Activated gamma-delta T cell treated with Interleukin-2 at 50 U/mL for 16 hours (primary cell): ENCODE measurements at regions not wholly inside any gene's neighbourhood (a gene's known extent, or its start where the extent isn't known, plus 50 kb on each side); places are given as distances from the start of the nearest gene placed in this dataset.

Source experiments
- DNase-seq: peaks from one replicate; pipeline ENCODE4 v3.0.0-alpha.2; 2020

DNA sequence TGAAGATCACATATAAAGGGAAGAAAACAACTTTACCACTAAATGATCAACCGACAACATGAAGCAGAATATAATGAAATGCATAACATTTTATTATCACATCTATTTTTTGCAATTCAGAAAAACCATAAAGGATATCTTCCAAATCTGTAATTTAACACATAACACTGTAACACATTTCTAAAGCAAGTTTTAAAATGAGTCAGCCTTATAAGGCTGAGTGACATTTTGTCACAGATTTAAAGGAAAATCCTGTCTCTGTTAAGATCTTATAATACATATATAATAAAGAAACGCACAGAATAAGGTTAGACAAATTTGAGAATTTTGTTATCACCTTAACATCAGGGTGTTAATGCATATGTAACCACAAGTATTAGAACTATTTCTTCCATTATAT, 198.4 kb upstream of the RASA1 start:
- no peak for DNase-seq

DNA sequence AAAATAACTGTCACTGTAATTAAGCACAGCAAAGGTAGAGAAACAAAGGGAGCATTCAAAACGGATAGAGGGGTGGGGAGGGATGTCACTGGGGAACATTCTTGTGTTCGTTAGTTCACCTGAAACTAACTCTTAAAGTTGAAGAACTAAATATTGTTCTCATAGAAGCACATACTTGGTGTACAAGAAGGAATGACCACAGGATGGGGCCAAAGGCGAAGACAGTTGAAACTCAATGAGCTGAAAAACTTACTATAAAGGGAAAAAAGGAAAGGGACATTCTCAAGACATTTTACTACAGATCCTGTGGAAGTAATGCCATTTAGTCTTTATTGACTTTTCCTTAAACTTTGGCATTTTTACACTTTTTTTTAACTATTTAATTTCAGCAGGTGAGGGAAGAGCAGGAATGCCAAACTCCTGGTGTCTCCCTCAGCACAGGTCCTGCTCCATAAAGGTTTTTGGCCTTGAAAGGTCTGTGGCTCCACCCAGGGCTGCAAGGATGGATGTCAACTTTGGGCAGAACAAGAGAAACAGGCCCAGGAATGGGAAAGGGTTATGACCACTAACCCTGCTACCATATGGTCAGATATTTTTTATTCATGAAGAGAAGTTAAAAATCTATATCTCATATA, 197.6 kb upstream of the RASA1 start:
- DNase-seq: peak; percentile 11

DNA sequence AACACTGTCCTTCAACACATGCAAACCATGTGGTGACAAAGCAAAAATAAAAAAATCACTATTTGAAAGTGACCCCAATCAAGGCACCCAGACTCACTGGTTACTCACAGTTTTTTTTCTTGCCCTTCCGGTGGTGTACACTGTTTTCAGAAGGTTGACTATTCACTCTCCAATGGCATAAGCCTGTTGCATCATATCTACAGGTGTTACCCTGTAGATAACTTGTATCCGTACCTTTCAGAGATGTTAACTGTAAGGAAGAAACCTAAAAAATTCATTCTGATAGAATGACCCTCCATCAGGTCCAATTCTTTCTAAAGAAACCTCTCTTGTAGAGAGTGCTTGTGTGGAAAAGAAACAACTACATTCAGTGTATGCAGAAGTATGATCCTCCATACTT, 193.6 kb upstream of the RASA1 start:
- DNase-seq: no peak

DNA sequence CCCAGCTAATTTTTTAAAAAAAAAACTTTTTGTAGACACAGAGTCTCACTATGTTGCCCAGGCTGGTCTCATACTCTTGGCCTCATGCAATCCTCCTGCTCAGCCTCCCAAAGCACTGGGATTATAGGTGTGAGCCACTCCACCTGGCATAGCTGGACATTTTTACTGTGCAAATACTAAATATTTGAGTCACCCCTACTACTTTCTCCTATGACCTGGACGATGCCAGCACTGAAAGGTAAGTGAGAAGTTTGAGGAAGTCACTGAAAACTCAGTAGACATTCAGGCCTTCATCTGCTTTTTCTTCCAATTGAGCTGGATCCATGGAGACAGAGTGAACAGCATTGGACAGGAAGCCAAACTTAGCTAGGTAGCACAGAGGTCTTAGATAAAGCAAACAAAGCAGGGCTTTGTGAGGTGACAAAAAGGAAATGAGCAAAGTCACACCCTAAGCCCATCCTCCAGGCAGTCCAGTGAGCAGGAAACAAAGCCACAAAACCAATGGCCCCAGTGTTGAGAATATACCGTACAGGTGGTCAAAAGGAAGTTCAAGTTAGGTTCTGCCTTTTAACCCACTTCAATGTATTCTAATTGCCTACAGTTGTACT, 192.6 kb upstream of the RASA1 start:
- DNase-seq: peak; percentile 36

DNA sequence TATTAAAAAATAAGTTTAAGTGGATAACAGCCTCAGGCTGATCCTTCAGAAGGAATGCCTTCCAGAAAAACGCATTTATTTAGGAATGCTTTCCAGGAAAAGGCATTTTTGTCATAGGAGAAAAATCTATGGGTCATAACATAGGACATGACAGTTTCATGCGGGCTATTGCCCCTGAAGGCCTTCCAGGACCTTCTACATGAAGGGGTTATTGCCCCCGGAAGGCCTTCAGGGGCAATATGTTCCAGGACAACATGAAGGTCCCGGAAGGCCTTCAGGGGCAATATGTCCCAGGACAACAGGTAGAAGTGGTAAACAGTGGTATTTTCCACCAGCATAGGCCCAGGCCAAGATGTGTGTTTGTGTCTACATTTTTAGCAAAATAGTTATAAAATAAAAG, 191.3 kb upstream of the RASA1 start:
- no peak for DNase-seq

DNA sequence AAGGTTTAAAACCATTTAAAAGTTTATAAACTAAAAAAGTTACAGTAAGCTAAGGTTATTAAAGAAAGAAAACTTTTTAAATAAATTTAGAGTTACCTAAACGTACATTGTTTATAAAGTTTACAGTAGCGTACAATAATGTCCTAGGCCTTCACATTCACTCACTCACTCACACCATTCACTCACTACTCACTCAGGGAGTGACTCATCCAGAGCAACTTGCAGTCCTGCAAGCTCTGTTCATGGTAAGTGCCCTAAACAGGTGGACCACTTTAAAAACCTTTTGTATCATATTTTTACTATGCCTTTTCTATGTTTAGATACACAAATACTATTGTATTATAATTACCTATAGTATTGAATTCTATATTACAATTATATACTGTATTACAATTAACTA, 190.8 kb upstream of the RASA1 start:
- no peak for DNase-seq

DNA sequence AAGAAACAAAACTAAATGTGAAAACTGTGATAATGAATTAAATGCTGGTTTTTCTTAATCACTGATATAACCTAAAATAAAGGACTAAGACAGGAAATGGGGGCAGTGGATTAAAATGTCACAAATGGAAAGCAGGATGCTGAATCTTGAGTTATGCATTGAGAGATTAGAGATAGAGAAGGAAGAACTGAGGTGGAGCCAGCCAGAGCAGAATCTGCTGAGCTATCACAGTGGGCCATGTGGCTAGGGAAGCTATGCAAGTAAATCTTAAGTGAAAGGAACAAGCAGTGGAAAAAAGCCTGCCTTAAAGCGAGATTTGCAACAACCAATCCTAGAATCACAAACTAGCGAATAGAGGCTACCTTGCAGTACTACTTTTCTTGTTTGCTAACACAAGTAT, 188.5 kb upstream of the RASA1 start:
- DNase-seq: no peak

DNA sequence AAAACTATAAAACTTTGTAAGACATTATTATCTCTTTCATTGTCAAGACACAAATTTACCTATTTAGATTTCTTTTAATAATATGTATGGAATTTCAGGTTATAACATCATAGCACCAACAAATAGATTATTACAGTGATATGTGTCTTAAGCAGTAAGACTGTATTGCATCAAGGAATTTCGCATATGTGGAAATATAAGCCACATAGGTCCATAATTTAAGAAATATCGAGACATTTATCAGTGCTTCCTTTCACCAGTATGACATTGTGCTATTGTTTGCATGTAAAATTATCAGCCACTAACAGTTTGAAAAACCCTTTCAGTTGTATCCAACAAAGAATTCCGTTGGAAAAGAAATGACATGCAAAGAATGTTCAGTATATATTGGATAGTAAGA, 186.7 kb upstream of the RASA1 start:
- no peak for DNase-seq

DNA sequence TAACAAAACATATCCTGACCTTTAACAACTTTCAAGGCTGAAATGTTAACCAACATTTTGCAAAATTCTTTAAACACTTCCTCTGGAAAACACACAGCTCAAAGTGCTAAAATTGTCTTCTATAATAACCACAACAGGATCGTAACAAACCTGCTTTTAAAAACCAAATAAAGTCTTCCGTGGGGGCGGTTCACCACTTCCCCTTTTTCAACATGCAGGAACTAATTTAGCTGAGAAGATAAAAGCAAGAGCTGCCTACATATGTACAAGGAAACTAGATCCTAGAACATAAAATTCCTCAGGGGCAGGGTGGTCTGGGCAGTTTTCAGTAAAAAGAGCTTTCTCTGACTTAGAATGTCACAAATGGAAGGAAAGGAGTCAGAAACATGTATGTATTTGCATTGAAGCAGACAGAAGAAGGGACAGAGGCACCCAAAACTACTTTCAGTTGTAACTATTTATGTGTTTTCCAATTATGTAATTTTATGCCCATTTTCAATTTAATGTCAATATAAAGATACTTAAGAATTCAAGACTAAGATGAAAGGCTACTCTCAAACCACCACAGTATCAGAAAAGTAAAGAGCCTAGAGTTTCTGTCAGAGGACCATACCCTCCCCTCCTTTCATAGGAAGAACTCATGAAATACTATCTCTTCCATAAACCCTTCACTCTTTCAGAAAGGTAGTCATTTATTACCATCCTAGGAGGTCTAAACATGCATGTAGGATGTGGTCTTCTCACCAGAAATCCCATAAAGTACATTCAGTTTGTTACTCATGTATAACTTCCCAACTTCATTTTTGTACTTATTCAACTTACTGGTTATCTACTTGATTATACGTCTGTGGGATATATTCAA, 185.9 kb upstream of the RASA1 start:
- DNase-seq: peak; percentile 26

DNA sequence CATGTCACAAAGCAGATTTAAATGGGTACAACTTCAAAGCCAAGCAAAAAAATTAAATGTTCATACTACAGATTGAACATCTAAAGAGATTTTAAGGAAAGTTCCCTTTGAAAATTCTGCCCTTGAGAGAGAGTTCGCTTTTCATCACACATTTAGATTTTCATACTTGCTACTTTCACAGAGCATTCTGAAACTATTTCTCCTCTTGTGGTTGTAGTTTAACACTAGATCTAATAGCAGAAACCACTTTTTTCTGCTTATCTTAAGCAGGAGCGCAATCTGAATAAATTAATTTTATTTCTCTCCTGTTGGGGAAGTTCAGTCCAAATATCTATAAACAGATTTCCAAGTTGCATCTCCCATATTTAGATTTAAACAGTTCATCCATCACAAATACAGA, 173.3 kb upstream of the RASA1 start:
- DNase-seq: no peak

DNA sequence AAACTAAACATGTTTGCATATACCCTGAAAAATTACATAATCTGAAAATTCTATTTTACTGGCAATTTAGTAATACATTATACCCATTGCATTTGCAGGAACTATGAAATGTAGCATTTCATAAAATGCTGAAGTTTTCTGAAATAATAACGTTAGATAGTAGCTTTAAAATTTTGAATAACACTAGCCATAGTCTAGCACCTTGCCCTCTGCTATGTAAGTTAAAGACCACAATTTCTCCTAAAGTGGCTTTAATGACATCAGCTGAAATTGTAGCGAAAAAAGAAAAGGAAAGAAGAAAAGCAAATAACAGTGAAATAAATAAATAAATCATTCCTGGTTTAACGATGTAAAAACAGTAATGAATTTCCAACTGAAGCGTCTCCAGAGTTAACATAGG, 172.8 kb upstream of the RASA1 start:
- DNase-seq: no peak

DNA sequence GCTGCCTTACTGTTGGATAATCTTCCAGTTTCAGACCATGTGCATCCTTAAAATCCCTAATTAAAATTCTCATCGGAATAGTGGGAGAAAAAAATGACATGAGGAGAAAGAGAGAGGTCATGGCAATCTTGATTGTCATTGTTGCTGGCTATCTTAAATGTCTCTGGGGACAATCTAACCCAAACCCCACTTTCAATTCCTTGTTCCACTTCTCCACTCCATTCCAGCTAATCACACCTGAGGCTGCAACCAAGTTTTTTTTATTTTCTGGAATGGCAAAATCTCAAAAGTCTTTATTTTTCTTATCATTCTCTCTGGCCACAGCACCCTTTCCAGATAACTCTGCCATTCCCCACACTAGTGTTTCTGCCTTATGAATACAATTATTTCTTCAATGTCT, 171.9 kb upstream of the RASA1 start:
- DNase-seq: no peak

DNA sequence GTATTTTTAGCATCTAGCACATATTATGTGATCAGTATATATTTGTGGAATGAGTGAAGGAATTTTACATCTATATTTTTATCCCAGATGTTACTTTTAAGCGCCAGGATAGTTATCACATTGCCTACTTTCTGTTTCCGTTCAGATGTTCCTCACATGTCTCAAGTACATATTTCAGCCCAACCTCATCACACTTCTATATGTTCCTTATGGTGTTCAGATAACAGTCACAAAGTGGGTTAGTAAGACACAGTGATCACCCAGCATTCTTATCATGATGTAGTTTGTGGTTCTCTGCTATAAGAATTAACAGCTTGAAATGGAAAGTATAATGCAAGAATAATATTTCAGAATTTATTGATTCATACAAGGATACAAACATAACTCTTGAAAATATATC, 170.0 kb upstream of the RASA1 start:
- DNase-seq: no peak

DNA sequence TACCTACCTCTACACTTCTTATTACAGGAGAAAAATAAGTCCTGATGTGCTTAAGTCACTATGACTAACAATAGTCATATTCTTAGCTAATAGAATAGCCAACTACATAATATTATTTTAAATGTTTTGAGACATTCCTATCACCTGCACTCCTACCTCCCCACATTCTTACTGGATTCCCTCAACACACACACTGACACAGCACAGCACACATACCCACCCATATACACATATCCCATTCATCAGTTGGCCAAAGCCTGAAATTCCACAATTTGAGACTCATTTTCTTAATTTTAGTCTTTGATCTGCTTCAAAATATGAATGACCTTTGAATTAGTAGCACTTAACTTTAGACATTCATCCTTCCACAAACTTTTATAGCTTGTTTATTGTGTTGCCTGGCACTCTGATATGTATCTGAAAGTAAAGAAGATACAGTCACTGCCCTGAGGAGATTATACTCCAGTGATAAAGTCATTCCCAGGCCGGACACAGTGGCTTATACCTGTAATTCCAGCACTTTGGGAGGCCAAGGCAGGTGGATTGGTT, 168.3 kb upstream of the RASA1 start:
- DNase-seq: no peak

DNA sequence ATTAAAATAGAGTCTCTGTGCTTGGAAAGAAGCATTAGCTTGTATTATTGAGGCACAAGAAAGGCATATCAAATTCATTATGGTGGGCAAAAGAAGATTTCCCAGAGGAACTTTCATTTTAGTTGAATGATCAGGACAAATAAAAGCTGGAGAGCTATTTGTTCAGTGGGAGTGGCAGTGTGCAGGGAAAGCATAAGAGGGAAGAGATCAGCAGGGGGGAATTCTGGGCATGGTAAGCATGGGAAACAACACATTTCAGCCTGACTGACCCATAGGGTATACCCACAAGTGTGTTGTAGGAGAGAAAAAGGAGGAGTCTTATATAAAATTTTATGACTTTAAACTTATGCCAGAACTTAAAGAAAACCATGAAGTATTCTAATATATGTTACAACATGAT, 167.7 kb upstream of the RASA1 start:
- no peak for DNase-seq

DNA sequence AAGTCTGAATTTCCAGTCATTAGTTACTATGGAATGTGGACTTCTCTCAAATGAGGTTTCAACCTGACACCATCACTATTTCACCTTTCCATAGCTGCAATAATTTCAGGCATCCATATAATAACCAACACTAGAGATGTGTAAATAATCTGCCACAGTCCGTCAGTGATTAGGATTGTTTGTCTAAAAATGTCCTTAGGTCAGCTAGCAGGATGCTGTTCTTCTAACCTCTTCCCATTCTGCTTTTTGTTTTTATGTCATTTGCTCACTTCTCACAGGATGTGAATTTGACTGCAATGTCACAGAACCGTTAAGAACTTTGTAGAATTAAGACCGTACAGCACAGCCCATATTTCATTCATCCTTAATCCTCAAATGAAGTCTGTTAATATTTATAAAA, 166.4 kb upstream of the RASA1 start:
- no peak for DNase-seq

DNA sequence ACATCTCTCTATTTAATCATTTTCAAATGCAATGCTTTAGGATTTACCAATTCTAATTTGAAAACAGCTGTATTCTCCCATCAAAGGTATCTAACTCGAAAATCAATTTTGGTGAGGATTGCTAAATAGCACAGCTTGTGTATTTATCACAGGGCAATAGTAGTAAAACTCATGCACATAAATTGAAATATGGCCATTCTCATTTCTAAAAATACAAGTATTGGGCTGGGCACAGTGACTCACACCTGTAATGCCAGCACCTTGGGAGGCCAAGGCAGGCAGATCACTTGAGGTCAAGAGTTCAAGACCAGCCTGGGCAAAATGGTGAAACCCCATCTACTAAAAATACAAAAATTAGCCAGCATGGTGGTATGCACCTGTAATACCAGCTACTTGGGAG, 164.8 kb upstream of the RASA1 start:
- no peak for DNase-seq

DNA sequence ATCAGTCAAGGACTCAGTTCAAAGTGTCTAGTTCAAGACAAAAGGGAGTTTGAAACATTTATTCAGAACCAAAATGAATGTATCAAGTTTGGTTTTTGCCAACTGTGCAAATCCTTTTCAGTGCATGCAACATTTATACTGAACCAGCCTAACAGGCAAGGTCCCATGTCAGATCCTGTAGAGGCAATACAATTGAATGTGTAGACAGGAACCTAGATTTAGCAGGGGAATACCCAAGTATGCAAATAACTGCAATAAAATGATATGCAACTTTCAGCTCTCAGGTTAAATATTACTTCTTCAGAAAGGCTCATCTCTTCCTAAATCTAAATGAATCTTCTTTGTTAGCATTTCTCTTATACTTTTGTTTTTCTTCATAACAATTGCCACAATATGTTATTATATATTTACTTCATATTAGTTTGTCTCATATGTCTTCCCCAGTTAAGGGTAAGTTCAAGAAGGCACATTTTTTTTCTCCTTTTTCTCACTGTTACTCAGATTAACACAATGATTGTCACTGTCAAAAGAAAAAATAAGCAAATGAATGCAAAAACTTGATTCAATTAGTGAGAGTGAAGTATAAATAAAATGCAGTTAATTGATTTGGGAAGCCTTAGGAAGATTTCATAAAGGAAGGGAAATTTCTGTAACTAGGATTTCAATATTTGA, 163.9 kb upstream of the RASA1 start:
- DNase-seq: no peak

DNA sequence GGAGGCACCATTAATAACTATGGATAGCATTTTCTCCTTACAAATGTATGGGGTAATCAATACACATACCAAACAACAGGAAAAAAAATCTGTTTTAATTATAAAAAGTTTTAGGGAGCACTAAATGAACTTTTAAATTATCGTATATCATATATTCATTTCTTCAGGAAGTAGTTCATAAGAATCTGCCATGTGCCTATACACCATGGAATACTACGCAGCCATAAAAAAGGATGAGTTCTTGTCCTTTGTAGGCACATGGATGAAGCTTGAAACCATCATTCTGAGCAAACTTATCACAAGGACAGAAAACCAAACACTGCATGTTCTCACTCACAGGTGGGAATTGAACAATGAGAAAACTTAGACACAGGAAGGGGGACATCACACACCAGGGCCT, 162.1 kb upstream of the RASA1 start:
- no peak for DNase-seq

DNA sequence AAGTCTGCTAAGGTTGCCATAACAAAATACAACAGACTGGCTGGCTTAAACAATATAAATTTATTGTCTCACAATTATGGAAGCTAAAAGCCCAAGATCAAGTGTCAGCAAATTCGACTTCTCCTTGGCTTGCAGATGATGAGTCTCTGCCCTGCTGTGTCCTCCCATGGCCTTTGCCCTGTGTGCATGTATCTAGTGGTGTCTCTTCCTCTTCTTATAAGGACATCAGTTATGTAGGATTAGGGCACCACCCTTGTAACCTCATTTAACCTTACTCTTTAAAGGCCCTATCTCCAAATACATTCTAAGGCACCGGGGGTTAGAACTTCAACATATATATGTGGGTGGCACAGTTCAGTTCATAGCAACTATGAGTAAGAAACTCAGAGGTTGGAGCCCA, 157.9 kb upstream of the RASA1 start:
- DNase-seq: no peak

DNA sequence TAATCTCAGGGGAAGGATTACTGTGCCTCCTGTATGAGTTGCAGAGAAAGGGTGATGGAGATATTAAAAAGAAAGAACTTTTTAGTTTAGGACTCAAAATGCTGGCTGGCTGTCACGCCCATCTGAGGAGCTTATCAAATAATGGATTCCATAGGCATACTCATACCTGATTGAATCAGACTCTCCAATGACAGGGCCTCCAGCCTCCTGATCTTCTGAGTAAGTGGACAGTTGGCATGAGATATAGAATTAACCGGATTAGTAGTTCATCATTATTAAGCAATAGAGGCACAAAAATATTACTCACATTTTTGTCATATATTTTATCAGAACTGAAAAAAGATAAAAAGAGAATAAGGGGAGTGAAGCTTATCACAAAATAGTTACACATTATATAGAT, 157.0 kb upstream of the RASA1 start:
- no peak for DNase-seq

DNA sequence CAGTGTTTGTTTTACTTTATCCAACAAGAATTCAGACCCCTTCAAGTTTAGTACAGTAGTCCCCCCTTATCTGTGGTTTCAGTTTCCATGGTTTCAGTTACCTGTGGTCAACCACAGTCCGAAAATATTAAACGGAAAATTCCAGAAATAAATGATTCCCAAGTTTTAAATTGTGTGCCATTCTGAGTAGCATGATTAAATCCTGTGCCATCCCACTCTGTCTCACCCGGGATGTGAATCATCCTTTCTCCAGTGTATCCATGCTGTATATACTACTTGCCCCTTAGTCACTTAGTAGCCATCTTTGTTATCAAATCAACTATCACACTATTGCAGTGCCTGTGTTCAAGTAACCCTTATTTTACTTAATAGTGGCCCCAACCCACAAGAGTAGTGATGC, 153.8 kb upstream of the RASA1 start:
- DNase-seq: no peak

DNA sequence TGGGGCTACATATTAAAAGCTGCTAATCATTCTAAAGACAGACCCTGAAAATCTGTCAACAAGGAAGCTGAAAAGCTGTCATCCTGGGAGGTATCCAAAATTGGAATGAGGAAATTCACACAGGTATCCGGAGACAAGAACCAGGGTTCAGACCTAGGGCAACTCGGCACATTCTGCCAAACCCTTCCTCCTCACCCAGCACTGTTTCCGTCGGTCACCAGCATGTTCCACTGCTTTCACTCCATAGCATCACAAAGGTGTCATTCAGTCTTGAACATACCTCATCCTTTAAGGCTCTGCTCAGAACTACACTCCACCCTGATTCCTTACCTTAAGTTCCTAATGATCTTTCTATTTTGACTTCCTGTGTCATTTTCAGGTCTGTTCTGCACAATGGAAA, 153.1 kb upstream of the RASA1 start:
- DNase-seq: no peak
